ENCODE measurements at regions not wholly inside any gene's neighbourhood (a gene's known extent, or its start where the extent isn't known, plus 50 kb on each side); places are given as distances from the start of the nearest gene placed in this dataset.

DNA sequence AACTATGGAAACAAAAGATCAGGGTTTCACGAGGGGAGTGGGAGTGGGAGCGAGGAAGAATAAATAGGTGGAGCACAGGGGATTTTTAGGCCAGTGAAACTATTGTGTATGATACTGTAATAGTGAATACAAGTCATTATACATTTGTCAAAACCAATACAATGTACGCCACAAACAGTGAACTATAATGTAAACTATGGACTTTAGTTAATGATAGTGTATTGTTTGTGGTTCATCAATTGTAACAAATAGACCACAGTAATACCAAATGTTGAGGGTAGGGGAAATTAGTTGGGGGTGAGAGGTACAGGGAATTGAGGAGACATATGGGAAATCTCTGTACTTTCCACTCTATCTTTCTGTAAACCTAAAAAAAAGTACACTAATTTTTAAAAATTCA is 218.4 kb downstream of the FRK start:
- in situ Hi-C loops (cut with MboI) (no loop called here), intact Hi-C loops (cut with micrococcal nuclease) (no loop called here)
- Histone ChIP-seq H3K9ac (ENCODE audit: insufficient read depth in 1 of 2, low read depth in 2 of 2, low read length in 2 of 2) (no peak overlapping the region), H3K9me3 (replicated peaks; ENCODE audit: control insufficient read depth, insufficient read depth, low read depth, low read length) (no peaks in the 10 kb centered on the region), H3K27me3 (ENCODE audit: control insufficient read depth in 2 of 2, insufficient read depth in 2 of 2, low read length in 2 of 2) (no peaks in the 10 kb centered on the region), H3K4me1 (replicated peaks in 1 of 2; ENCODE audit: control insufficient read depth in 2 of 2, insufficient read depth in 2 of 2, low read length in 2 of 2) (no peaks in the 10 kb centered on the region), H4K20me1 (replicated peaks; ENCODE audit: control insufficient read depth, insufficient read depth, low read length) (no peaks in the 10 kb centered on the region), H3K79me2 (ENCODE audit: control insufficient read depth, insufficient read depth, low read length) (no peaks in the 10 kb centered on the region), H2AFZ (ENCODE audit: low read depth, low read length) (no peak overlapping the region), H3K4me3 (no peak overlapping the region), H3K36me3 (ENCODE audit: control insufficient read depth, insufficient read depth, low read length) (no peaks in the 10 kb centered on the region), H3K27ac (ENCODE audit: extremely low read depth, low read depth, low read length) (no peak overlapping the region), H3K4me2 (ENCODE audit: insufficient read depth, low read length) (no peak overlapping the region), H3K9me1 (ENCODE audit: control insufficient read depth, insufficient read depth, low read length) (no peaks in the 10 kb centered on the region)
- no peak for DNase-seq (ENCODE audit: extremely low read depth in 1 of 4, low spot score in 3 of 4)
- no TSS peak for BruUV-seq (replicated peaks)
- WGBS (ENCODE audit: insufficient coverage, low coverage, missing lambda C conversion rate): 0% methylated on average over 3 of the region's 3 CpGs
- ChIA-PET CTCF (ENCODE audit: low intra/inter-chr PET ratio) (no interaction called here), POLR2A (no interaction called here)
- no peak for FAIRE-seq
- ATAC-seq: no peak
- TF ChIP-seq CHD1 (IDR thresholded peaks at IDR 0.05; ENCODE audit: low read length) (no peak), NCOA6 (IDR thresholded peaks at IDR 0.05) (no peak), PHF20 (IDR thresholded peaks at IDR 0.05; ENCODE audit: partially characterized antibody) (no peak), ZNF431 (CRISPR knock-in tag; IDR thresholded peaks at IDR 0.05) (no peak), CEBPB (tag; IDR thresholded peaks at IDR 0.05) (no peak), STAT5B (CRISPR knock-in tag; IDR thresholded peaks at IDR 0.05) (no peak), ZNF316 (IDR thresholded peaks at IDR 0.05) (no peak), ZNF311 (CRISPR knock-in tag; IDR thresholded peaks at IDR 0.05) (no peak), ZZZ3 (IDR thresholded peaks at IDR 0.05) (no peak)
- TF ChIP-seq, protein P1, sequence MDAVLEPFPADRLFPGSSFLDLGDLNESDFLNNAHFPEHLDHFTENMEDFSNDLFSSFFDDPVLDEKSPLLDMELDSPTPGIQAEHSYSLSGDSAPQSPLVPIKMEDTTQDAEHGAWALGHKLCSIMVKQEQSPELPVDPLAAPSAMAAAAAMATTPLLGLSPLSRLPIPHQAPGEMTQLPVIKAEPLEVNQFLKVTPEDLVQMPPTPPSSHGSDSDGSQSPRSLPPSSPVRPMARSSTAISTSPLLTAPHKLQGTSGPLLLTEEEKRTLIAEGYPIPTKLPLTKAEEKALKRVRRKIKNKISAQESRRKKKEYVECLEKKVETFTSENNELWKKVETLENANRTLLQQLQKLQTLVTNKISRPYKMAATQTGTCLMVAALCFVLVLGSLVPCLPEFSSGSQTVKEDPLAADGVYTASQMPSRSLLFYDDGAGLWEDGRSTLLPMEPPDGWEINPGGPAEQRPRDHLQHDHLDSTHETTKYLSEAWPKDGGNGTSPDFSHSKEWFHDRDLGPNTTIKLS (IDR thresholded peaks at IDR 0.05; ENCODE audit: borderline replicate concordance, low read depth): no peak

Measured in K562 (cell line).